AG08395 (cell line): ENCODE measurements at regions not wholly inside any gene's neighbourhood (a gene's known extent, or its start where the extent isn't known, plus 50 kb on each side); places are given as distances from the start of the nearest gene placed in this dataset.
"Not testable (repeated sequence)": the region's sequence is repeated elsewhere in the genome, so short reads cannot be mapped to it uniquely, and the experiment has no call there.

Source experiments
- DNase-seq: peaks from one replicate; pipeline ENCODE4 v3.0.0; 2012; ENCODE audit warnings: mixed read lengths, low spot score

DNA sequence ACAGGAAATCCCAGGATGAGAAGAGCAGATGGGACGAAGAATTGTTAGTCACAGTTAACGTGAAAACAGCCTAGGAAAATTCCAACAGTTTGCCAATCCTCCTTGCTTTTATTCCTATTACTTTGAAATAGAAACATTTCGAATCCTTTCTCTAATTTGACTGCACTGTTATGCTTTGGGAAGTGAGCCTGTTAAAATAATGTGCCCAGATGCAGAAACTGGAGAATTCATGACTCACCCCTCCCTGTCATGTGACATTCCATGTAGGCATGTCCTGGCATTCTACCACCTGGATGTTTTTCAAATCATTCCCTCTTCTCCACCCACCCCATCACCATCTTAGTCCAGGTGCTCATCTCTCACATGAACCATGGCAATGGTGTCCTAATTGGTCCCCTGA, 107.3 kb downstream of the MINAR1 start:
- peak; percentile 68 for DNase-seq

DNA sequence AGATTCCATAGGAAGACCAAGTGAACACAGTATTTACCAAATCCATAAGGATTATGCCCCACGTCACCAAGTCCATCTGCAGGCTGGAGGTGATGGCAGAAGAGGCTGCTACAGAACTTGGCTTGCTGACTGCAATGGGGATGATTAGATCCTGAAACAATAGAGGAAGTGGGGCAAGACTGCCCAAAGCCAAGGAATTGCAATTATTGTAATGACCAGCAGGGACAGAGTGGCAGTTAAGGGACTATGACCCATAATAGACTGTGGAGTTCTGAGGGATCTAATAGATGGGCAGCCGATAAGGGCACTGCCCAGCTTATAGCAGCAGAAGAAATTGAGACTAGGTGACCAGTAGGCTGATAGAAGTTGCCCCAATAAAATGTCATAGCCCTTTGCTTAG, 108.4 kb downstream of the MINAR1 start:
- DNase-seq, result no peak

- no peak for DNase-seq
Observed at GRCh38 chr15:79541196-79541595, 109.1 kb downstream of the MINAR1 start.

DNA sequence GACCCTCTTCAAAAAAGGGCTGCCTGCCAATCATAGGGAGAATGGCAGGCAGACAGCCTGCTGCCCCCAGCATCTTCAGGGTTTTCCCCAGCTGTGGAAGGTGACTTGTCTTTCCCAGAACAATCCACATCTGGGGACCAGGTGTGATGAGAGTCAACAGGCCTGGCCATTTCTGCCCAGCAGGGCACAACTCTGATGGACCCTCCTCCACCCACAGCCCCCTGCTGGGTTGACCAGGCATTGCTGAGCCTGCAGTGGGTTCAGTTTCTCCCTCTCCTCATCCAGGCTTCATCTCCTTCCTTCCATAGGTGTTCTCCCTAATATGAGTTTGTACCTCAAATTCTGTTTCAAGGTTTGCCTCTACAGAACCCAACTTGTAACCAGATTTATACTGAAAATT, 111.0 kb downstream of the MINAR1 start:
- no peak for DNase-seq

DNA sequence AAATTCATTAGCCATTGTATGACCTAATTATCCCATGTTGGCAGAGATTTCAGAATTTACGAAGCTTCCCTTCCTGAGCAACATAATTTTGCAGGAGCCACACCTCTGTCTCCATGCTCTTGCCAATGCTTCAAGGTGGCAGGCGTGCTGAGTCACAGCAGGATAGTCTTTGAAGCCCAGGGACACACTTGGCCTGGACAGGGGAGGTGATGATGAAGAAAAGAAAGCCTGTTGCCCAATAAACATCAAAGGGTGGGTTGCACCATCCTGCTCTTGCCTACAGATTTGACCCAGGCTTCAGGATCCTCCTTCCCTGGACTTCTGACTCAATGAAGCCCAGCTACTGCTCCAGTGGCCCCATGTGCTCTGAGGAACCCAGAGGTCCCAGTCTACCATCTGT, 117.1 kb downstream of the MINAR1 start:
- DNase-seq, result no peak

GRCh38 chr15:79560384-79560783, 128.2 kb downstream of the MINAR1 start:
- DNase-seq, result no peak

DNA sequence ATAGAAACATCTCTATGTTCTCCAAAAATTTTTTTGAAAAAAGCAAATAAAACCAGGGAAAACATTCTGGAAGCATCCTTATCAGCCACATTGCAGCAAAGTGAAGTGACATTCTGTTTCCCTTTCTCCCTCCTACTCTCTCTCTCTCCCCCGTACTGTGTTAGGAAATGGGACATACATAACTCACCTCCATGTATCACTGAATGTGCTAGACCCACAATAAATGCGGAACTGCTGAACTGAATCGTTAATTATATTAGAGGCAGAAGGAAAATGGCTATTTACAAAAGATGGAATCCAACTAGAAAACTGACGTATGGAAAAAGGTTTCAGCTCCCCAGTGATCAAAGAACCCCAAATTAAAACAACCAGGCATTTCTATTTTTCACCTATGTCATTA, 129.8 kb downstream of the MINAR1 start:
- no peak for DNase-seq

GRCh38 chr15:79562403-79562815, 130.3 kb downstream of the MINAR1 start:
- DNase-seq, result no peak

DNA sequence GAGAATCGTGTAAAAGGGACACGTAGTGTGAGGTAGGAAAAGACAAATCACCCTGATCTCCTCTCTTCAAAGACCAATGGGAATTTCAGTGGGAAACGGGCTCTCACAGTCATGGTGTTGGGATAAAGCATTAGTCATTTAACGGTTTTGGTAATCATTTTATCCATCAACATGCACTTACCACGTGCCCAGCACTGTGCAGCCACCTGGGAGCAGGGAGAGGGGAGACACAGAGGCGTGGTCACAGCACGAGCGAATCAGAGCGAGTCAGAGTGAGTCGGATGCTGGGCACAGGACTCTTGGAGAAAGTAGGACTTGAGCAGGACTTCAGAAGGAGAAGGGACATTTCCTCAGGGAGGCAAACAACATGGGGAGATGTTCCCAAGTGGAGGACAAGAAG, 130.8 kb downstream of the MINAR1 start:
- no peak for DNase-seq

GRCh38 chr15:79570004-79570403, 137.9 kb downstream of the MINAR1 start:
- no peak for DNase-seq

DNA sequence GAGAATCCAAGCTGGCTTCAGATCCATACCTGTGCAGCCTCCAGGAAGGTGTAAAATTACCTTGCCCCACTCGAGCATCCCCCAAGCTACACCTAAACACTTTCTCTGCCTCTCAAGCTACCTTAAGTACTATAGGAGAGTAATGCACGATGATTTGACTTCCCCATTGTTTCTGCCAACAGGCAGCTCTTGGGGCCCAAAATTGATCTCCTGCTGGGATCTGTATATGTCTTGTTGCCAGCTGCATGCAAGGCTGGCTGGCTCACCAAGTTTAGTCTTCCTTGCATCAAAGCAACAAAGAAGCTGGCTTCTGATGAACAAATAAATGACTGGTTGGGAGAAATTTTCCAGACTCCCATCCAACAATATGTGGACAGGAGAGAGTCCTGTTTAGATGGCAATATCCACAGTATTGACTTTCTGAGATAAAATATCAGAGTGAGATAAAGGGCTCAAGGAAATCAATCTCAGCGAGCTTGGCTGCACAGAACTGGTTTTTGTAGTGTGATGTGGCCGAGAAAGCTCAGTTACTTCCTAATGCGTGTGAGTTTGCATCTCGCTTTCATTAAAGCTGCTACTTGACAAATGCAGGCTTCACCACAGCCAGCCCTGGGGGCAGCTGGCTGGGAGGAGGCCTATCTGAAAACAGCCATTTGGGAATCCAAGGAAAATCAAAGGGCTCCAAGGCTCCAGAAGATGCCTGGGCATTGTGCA, 140.7 kb downstream of the MINAR1 start:
- DNase-seq, result no peak

DNA sequence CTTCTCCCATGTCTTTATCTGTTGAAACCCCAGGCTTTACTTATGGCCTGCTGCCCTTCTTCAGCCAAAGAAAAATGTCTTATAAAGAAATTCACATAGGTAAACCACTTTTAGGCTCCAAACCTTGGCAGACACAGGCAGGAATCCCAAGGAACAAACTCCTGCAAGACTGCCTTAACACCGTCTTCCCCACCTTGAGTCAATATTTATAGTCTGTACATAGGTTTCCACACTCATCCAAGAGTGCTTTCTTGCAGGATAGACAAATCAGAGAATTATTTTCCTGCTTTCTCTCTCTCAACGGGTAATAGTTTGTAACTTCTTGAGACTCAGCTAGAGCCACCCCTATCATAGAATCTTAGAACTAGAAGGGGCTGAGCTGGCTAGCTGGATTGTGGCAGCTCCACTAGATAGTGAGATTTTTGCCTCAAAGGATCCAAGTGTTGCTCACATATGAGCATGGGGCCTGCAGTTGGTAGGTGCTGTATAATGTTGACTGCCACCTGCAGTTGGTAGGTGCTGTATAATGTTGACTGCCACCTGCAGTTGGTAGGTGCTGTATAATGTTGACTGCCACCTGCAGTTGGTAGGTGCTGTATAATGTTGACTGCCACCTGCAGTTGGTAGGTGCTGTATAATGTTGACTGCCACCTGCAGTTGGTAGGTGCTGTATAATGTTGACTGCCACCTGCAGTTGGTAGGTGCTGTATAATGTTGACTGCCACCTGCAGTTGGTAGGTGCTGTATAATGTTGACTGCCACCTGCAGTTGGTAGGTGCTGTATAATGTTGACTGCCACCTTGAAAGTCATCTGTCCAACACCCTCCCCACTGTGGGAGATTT, 142.5 kb downstream of the MINAR1 start:
- DNase-seq, result not testable (repeated sequence)

DNA sequence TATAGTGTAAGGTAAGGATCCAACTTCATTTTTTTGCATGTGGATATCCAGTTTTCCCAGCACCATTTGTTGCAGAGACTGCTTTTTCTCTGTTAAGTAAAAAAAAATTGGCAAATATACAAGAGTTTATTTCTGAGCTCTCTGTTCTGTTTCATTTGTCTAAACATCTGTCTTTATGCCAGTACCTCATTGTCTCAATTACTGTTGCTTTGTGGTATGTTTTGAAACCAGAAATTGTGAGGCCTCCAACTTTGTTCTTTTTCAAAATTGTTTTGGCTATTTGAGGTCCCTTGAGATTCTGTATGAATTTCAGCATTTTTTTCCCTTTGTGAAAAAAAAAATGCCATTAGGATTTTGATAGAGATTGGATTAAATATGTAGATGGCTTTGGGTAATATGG, 150.5 kb downstream of the MINAR1 start:
- no peak for DNase-seq

GRCh38 chr15:79592126-79592525, 160.0 kb downstream of the MINAR1 start:
- no peak for DNase-seq

- DNase-seq, result peak; percentile 27
Observed at GRCh38 chr15:79593119-79593869, 161.2 kb downstream of the MINAR1 start.

DNA sequence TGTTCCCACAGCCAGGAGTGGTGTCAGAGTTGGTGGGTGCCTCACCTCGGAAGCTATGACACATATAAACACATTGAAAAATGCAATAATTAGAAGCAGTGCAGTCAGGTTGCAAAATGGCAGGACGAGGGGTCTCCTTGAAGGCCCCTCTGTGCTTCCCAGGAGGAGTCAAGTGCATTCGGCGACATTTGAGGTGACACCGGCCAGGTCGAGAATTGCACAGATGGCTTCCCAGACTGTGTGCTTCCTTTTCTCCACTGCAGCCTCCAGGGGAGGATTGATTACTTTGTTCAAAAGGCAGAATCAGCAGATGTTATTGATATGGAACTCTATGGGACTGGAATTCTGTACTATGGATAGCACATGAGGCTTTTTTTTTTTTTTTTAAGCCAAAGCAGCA, 163.2 kb downstream of the MINAR1 start:
- no peak for DNase-seq

DNA sequence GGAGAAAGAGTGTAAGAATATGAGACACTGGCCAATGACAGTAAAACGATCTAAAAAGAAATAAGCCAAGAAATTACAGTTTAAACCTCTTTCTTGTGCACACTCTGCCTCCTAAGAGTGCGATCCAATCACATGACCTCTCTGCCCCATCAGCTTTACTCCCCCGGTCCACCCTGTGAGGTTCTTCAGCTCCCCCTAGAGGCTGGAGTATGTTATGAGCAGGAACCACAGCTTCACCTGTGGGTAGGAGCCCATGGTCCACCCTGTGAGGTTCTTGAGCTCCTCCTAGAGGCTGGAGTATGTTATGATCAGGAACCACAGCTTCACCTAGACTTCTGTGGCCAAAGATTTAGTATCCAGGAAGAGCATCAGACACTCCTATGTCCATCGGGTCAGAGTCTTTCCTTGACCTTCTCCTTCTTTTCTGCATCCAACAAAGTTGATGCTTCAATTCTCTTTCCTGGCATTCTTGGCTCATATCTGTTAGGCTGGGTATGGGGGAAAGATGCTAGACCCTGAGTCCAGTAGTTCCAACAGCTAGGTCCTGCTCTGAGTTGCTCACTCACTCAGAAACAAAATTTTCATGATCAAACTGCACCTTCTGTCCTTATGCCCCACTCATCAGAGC, 164.0 kb downstream of the MINAR1 start:
- DNase-seq, result peak; percentile 91

DNA sequence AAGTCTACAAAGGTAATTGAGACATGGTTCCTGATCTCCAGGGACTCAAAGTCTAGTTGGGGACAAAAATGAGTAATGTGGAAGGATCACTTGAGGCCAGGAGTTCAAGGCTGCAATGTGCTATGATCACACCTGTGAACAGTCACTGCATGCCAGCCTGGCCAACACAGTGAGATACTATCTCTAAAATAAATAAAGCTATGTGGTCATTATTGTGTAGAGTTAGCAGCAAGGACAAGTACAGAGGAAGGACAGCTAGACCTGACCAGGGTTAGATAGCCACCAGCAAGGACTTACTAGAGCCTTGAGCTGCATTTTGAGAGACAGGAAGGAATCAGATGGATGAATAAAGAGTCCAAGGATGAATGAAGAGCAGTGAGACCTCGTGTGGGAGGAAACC, 166.5 kb downstream of the MINAR1 start:
- no peak for DNase-seq

DNA sequence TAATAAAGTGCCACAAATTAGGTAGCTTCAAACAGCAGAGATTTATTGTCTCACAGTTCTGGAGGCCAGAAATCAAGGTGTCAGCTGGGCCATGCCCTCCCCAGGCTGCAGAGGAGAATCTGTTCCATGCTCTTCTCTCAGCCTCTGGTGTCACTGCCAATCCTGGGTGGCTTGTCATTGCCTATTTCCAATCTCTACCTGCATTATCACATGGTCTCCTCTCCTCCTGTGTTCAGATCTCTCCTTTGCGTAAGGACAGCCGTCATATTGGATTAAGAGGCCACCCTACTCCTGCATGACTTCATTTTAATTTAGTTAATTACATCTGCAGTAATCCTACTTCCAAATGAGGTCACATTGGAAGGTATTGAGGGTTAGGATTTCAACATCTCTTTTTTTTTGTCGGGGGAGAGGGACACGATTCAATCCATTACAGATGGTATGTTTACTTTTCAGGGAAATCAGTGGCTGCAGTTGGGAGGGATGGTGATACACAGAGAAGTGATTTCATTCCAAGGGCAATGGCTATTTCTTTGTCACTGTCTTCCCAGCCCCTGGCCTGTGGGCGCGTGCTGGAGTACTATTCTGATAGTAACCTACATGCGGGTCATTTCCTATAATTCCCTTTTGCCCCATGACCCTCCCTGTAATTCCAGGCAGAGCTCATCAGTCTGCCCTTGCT, 169.4 kb downstream of the MINAR1 start:
- no peak for DNase-seq

GRCh38 chr15:79602180-79602579, 170.0 kb downstream of the MINAR1 start:
- no peak for DNase-seq

GRCh38 chr15:79602731-79603130, 170.6 kb downstream of the MINAR1 start:
- no peak for DNase-seq
